ENCODE measurements at regions not wholly inside any gene's neighbourhood (a gene's known extent, or its start where the extent isn't known, plus 50 kb on each side); places are given as distances from the start of the nearest gene placed in this dataset.
"Not testable (repeated sequence)": the region's sequence is repeated elsewhere in the genome, so short reads cannot be mapped to it uniquely, and the experiment has no call there.

GRCh38 chr17:30579610-30580315 lies 102.6 kb downstream of the GOSR1 start:
- in situ Hi-C loops (cut with HindIII; ENCODE audit: low pct_unique_long_range_greater_than_20kb, low sequenced_read_pairs), result no loop called here
- no peak for DNase-seq (ENCODE audit: low read depth, low spot score)

- in situ Hi-C loops (cut with HindIII; ENCODE audit: low pct_unique_long_range_greater_than_20kb, low sequenced_read_pairs); DNase-seq (ENCODE audit: low read depth, low spot score): not testable (repeated sequence)
These were observed 101.0 kb downstream of the GOSR1 start for GRCh38 chr17:30578015-30578717.

Small RNA genes lying in the stretch of these regions (small RNA-seq; reads per million reads assigned to genes)
- 0 reads per million in 2 experiments for gene AC005562.1
- gene AC127024.7, result 0 reads per million in 2 experiments
- gene RN7SL316P, result 0 reads per million in 2 experiments
